IPS-15b (cell line): ENCODE measurements at regions not wholly inside any gene's neighbourhood (a gene's known extent, or its start where the extent isn't known, plus 50 kb on each side); places are given as distances from the start of the nearest gene placed in this dataset.

ENCODE experiments used
- H3K27me3 ChIP-seq: one replicate; pipeline ENCODE4 v1.6.1; 2013; ENCODE audit warnings: low read length; ENCODE audit not compliant: control insufficient read depth, insufficient read depth
- H3K36me3 ChIP-seq: one replicate; pipeline ENCODE4 v1.6.1; 2013; ENCODE audit warnings: low read length; ENCODE audit not compliant: control insufficient read depth, insufficient read depth
- H3K4me1 ChIP-seq: one replicate; pipeline ENCODE4 v1.6.1; 2013; ENCODE audit warnings: mild to moderate bottlenecking, low read length; ENCODE audit not compliant: control insufficient read depth, insufficient read depth
- H3K4me3 ChIP-seq: one replicate; pipeline ENCODE4 v1.5.1; 2013; ENCODE audit warnings: low read depth, low read length
- H3K9ac ChIP-seq: one replicate; pipeline ENCODE4 v1.6.1; 2013; ENCODE audit warnings: low read depth, mild to moderate bottlenecking, low read length
- H3K9me3 ChIP-seq: one replicate; pipeline ENCODE4 v1.6.1; 2013; ENCODE audit warnings: mild to moderate bottlenecking, low read length; ENCODE audit not compliant: control insufficient read depth, insufficient read depth

GRCh38 chr3:81164806-81165205 lies 596.6 kb downstream of the GBE1 start:
- no peak overlapping the region for H3K4me3 ChIP-seq
- no peak overlapping the region for H3K9ac ChIP-seq

DNA sequence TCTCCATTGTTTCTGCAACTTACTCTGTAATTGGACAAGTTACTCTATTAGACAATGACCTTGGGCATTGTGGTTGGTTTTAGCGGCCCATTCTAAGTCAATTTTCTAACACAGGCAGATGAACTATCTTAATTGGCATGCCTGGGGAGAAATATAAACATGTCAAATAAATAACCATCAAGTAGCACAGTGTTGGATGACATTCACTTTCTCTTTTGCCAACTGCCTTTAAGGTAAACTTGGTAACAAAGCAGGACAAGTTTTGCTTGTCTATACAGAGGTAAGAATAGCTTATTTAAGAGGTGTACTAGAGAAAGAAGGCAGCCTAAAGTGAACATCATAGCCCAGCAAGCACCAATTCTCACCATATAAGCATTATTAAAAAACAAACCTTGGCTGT lies 599.6 kb downstream of the GBE1 start:
- no peak overlapping the region for H3K4me3 ChIP-seq
- no peaks in the 10 kb centered on the region for H3K36me3 ChIP-seq
- no peak overlapping the region for H3K9ac ChIP-seq
- no peaks in the 10 kb centered on the region for H3K9me3 ChIP-seq
- no peaks in the 10 kb centered on the region for H3K4me1 ChIP-seq
- no peaks in the 10 kb centered on the region for H3K27me3 ChIP-seq

More at GRCh38 chr3:81164806-81165205, 596.6 kb downstream of the GBE1 start:
- Histone ChIP-seq H3K36me3 (no peaks in the 10 kb centered on the region), H3K4me1 (no peaks in the 10 kb centered on the region), H3K27me3 (no peaks in the 10 kb centered on the region), H3K9me3 (no peaks in the 10 kb centered on the region)

DNA sequence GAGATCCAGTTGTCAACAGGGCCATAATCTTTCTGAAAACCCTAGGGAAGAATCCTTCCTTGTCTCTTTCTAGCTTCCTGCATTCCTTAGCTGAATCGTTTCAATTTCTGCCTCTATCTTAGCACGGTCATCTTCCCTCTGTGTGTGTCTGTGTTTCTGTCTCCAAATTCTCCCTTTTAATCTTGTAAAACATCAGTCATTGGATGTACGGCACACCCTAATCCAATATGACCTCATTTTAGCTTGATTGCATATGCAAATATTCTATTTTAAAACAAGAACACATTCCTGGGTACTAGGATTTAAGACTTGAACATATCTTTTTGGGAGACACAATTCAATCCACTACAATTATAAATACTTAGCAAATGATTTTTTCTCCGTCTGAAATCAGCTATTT lies 600.3 kb downstream of the GBE1 start:
- Histone ChIP-seq H3K27me3 (no peaks in the 10 kb centered on the region), H3K36me3 (no peaks in the 10 kb centered on the region), H3K9me3 (no peaks in the 10 kb centered on the region), H3K4me1 (no peaks in the 10 kb centered on the region), H3K9ac (no peak overlapping the region), H3K4me3 (no peak overlapping the region)

DNA sequence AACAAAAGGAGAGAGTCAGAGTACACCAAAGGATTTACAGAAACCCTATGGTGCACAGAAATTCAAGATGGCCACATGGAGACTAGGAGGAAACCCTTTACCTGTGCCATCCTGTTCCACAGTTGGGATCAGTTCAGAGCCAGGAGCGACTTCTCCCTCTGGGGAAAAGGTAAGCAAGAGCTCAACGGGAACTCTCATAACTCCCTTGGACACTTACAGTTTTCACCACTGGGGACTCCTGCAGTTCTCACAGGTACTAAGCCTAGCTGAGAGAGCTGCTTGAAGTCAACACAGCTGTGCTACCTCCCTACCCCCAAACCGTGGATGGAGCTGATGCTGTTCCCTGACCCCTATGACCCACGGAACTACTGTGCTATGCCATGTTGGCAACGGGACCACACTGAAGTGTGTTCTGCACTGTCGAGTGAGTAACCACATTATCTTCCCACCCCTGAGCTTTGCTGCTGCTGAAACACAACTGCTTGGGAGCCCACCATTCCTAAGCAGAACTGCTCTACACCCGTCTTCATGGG lies 606.8 kb downstream of the GBE1 start:
- Histone ChIP-seq H3K9ac (no peak overlapping the region), H3K4me1 (no peaks in the 10 kb centered on the region), H3K36me3 (no peaks in the 10 kb centered on the region), H3K4me3 (no peak overlapping the region), H3K9me3 (no peaks in the 10 kb centered on the region), H3K27me3 (no peaks in the 10 kb centered on the region)

DNA sequence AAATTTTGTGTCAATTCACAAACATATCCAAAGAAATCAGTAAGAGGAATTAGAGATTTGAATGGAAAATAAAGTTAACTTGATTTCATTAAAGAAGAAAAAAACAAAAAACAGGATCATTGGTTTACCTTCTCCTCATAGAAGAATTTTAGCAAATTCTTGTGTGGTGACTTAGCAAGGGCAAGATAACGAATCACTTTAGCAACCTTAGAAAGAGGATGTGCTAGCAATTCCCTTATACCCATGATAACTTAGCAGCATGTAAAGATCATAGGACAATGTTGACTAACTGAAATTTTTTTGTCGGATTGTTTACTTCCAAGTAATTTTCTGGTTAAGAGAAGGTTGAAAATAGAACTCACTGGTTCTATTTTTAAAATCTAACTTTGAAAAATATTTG lies 609.3 kb downstream of the GBE1 start:
- no peaks in the 10 kb centered on the region for H3K27me3 ChIP-seq
- H3K9ac ChIP-seq, result no peak overlapping the region
- H3K9me3 ChIP-seq, result no peaks in the 10 kb centered on the region
- no peak overlapping the region for H3K4me3 ChIP-seq
- H3K36me3 ChIP-seq, result no peaks in the 10 kb centered on the region
- no peaks in the 10 kb centered on the region for H3K4me1 ChIP-seq

DNA sequence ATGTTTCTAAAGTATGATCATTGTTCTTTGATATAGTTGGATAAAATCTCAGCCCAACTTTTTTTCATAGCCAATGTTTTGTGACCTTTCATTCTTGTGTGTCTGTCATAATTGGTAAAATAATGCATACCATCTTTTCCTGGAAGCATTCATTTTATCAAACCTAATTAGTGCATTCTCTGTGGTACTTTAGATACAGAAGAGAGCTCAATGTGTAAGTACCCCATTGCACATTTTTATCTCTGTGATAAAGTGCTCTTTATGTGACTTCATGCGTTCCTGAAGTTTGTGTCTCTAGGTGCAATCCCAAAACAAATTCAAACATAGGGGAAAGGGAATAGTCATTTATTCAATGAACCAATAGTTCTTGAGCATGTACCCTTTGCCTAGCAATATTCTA lies 628.5 kb downstream of the GBE1 start:
- H3K9ac ChIP-seq, result no peak overlapping the region
- no peaks in the 10 kb centered on the region for H3K36me3 ChIP-seq
- H3K27me3 ChIP-seq, result no peaks in the 10 kb centered on the region
- H3K4me1 ChIP-seq, result no peaks in the 10 kb centered on the region
- H3K4me3 ChIP-seq, result no peak overlapping the region
- H3K9me3 ChIP-seq, result no peaks in the 10 kb centered on the region

GRCh38 chr3:81105789-81106488 lies 655.5 kb downstream of the GBE1 start:
- Histone ChIP-seq H3K36me3 (no peaks in the 10 kb centered on the region), H3K27me3 (no peaks in the 10 kb centered on the region), H3K9ac (no peak overlapping the region), H3K4me3 (no peak overlapping the region), H3K9me3 (no peaks in the 10 kb centered on the region), H3K4me1 (no peaks in the 10 kb centered on the region)

DNA sequence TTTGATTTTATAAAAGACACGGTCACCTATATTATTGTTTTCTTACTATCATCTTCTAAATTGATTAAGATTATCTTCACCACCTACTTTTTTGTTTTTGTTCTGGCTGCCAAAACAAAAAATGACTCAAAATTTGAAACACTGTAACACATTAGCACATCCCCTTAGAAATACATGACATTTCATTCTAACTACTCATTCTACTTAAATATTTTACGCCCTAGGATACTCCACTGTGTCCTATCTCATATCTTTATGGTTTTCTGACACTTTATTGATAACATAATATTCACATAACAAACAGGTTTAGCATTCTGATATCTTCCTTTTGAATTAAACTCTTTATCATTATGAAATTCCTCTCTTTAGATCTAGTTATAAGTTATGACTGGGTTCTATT lies 656.2 kb downstream of the GBE1 start:
- no peaks in the 10 kb centered on the region for H3K9me3 ChIP-seq
- H3K36me3 ChIP-seq, result no peaks in the 10 kb centered on the region
- no peaks in the 10 kb centered on the region for H3K4me1 ChIP-seq
- H3K27me3 ChIP-seq, result no peaks in the 10 kb centered on the region
- no peak overlapping the region for H3K4me3 ChIP-seq
- H3K9ac ChIP-seq, result no peak overlapping the region

- no peak overlapping the region for H3K4me3 ChIP-seq
- no peaks in the 10 kb centered on the region for H3K36me3 ChIP-seq
- no peak overlapping the region for H3K9ac ChIP-seq
- H3K9me3 ChIP-seq, result no peaks in the 10 kb centered on the region
- H3K27me3 ChIP-seq, result no peaks in the 10 kb centered on the region
- no peaks in the 10 kb centered on the region for H3K4me1 ChIP-seq
These were observed 663.6 kb downstream of the GBE1 start for GRCh38 chr3:81097889-81098288.

GRCh38 chr3:81095956-81096355 lies 665.5 kb downstream of the GBE1 start:
- Histone ChIP-seq H3K9ac (no peak overlapping the region), H3K27me3 (no peaks in the 10 kb centered on the region), H3K36me3 (no peaks in the 10 kb centered on the region), H3K4me1 (no peaks in the 10 kb centered on the region), H3K9me3 (peaks cover 3% of the 10 kb centered on the region), H3K4me3 (no peak overlapping the region)

DNA sequence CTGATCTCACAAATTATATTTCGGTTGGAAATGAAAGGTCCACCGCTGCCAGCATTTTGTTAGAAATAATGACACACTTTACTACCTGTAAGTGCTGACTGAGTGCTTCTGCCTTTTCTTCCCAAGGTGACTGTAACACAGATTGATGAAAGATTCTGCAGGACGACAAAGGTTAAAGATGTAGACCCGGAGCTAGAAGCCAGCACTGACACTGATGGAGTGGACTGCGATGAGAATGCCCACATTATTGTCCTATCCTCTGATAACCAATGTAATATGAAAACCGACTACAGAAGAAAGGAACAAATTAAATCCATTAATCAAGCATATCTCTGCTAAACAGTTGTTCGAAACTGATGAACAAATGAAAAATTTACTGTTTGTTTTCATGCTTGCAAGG lies 666.5 kb downstream of the GBE1 start:
- H3K9ac ChIP-seq, result no peak overlapping the region
- no peaks in the 10 kb centered on the region for H3K4me1 ChIP-seq
- H3K27me3 ChIP-seq, result no peaks in the 10 kb centered on the region
- peaks cover 4% of the 10 kb centered on the region for H3K9me3 ChIP-seq
- H3K4me3 ChIP-seq, result no peak overlapping the region
- H3K36me3 ChIP-seq, result no peaks in the 10 kb centered on the region

DNA sequence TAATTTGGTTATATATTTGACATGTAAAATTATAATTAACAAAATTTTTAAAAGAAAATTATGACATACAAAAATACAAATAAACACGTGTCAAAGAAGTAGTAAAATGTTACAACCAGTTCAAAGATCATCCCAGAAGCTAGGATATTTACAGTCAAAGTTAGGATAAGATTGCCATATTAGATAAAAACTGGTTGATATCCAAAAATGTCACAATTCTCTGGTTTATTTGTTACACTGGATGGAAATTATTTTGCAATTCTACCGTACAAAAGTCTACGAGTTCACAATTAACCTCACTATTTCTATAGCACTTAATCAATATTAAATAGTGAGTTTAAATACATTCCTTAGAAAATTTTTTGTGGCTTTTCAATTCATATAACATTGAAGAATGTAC lies 673.8 kb downstream of the GBE1 start:
- no peak overlapping the region for H3K9ac ChIP-seq
- no peaks in the 10 kb centered on the region for H3K27me3 ChIP-seq
- H3K4me3 ChIP-seq, result no peak overlapping the region
- no peaks in the 10 kb centered on the region for H3K4me1 ChIP-seq
- H3K36me3 ChIP-seq, result no peaks in the 10 kb centered on the region
- peaks cover 4% of the 10 kb centered on the region for H3K9me3 ChIP-seq
